Gastroesophageal sphincter (tissue), 4 donors: ENCODE measurements at regions not wholly inside any gene's neighbourhood (a gene's known extent, or its start where the extent isn't known, plus 50 kb on each side); places are given as distances from the start of the nearest gene placed in this dataset.

Experiments used
- ATAC-seq: fragments of 150-250 bp; one replicate; pipeline ENCODE4 v1.9.1; 2016; ENCODE audit warnings: mild to moderate bottlenecking, moderate library complexity
- H3K27ac ChIP-seq, 4 donors: fragments of 200-600 bp; sonication (generic) in 3 of 4; 1 replicate in 3 of 4; 2 replicates in 1 of 4; pipeline ENCODE4 v1.5.1; 2016 to 2019
- H3K27me3 ChIP-seq: fragments of 200-600 bp; sonication (generic); one replicate; pipeline ENCODE4 v1.5.1; 2019
- H3K36me3 ChIP-seq, 2 donors: fragments of 200-600 bp; sonication (generic); one replicate each; pipeline ENCODE4 v1.5.1; 2019; ENCODE audit warnings: control low read depth in 1 of 2
- H3K4me1 ChIP-seq, 3 donors: fragments of 200-600 bp; sonication (generic); 1 replicate in 2 of 3; 2 replicates in 1 of 3; pipeline ENCODE4 v1.5.1; 2016 to 2019; ENCODE audit warnings: control low read depth in 2 of 3
- H3K4me3 ChIP-seq, 2 donors: fragments of 200-600 bp; sonication (generic); one replicate each; pipeline ENCODE4 v1.5.1; 2019; ENCODE audit warnings: mild to moderate bottlenecking in 1 of 2, moderate library complexity in 1 of 2
- H3K9me3 ChIP-seq, 3 donors: fragments of 200-600 bp; sonication (generic); one replicate each; pipeline ENCODE4 v1.5.1; 2017 to 2019; ENCODE audit warnings: control low read depth in 2 of 3
- EP300 ChIP-seq: sonication (generic); formaldehyde crosslinking; IDR thresholded peaks from one replicate; pipeline ENCODE4 v1.6.1; 2017; ENCODE audit warnings: antibody characterized with exemption, mild to moderate bottlenecking
- POLR2A ChIP-seq, 2 donors: fragments of 450-650 bp; IDR thresholded peaks; one replicate each; pipeline ENCODE4 v1.6.1; 2017; ENCODE audit warnings: antibody characterized with exemption in 2 of 2, mild to moderate bottlenecking in 2 of 2, moderate library complexity in 1 of 2
- POLR2AphosphoS5 ChIP-seq: sonication (generic); formaldehyde crosslinking; IDR thresholded peaks from one replicate; pipeline ENCODE4 v1.6.1; 2017; ENCODE audit warnings: antibody characterized with exemption
- WGBS, 2 donors: methylation state at CpG; one replicate each; pipeline ENCODE4 v1.1.5; 2018; ENCODE audit warnings: low coverage in 1 of 2; 5-methylcytosine and 5-hydroxymethylcytosine counted together
- TF ChIP-seq, protein P1 (sequence below), 4 experiments: fragments of 200-600 bp in 2 of 4; fragments of 450-650 bp in 2 of 4; sonication (generic) in 1 of 4; IDR thresholded peaks; one replicate each; pipeline ENCODE4 v1.5.1; 2017 to 2019; ENCODE audit warnings: antibody characterized with exemption in 4 of 4, mild to moderate bottlenecking in 2 of 4, moderate library complexity in 2 of 4

GRCh38 chr3:191699546-191699945, 238.6 kb downstream of the PYDC2 start:
- H3K4me3 ChIP-seq: no peak overlapping the region
- no peaks in the 10 kb centered on the region for H3K4me1 ChIP-seq
- H3K27me3 ChIP-seq: no peaks in the 10 kb centered on the region
- TF ChIP-seq POLR2AphosphoS5 (no peak), EP300 (no peak), POLR2A (IDR thresholded peaks at IDR 0.05) (no peak)
- TF ChIP-seq, protein P1, sequence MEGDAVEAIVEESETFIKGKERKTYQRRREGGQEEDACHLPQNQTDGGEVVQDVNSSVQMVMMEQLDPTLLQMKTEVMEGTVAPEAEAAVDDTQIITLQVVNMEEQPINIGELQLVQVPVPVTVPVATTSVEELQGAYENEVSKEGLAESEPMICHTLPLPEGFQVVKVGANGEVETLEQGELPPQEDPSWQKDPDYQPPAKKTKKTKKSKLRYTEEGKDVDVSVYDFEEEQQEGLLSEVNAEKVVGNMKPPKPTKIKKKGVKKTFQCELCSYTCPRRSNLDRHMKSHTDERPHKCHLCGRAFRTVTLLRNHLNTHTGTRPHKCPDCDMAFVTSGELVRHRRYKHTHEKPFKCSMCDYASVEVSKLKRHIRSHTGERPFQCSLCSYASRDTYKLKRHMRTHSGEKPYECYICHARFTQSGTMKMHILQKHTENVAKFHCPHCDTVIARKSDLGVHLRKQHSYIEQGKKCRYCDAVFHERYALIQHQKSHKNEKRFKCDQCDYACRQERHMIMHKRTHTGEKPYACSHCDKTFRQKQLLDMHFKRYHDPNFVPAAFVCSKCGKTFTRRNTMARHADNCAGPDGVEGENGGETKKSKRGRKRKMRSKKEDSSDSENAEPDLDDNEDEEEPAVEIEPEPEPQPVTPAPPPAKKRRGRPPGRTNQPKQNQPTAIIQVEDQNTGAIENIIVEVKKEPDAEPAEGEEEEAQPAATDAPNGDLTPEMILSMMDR (IDR thresholded peaks at IDR 0.05): no peak
- 20% methylated on average over 1 of the region's 1 CpG; no CpG with 5 or more reads in 1 of the 2 donors for WGBS, 2 donors
- no peak overlapping the region for H3K27ac ChIP-seq
- no peak for ATAC-seq
- peaks cover 0 to 9% (median 0%) of the 10 kb centered on the region in 3 donors for H3K9me3 ChIP-seq
- no peaks in the 10 kb centered on the region for H3K36me3 ChIP-seq

- no peaks in the 10 kb centered on the region for H3K4me1 ChIP-seq
- ATAC-seq: no peak
- TF ChIP-seq POLR2AphosphoS5 (no peak), EP300 (no peak), POLR2A (IDR thresholded peaks at IDR 0.05) (no peak)
- TF ChIP-seq, protein P1 (IDR thresholded peaks at IDR 0.05): no peak
- H3K36me3 ChIP-seq: no peaks in the 10 kb centered on the region
- H3K27me3 ChIP-seq: no peaks in the 10 kb centered on the region
- H3K9me3 ChIP-seq: peaks cover 0 to 14% (median 0%) of the 10 kb centered on the region in 3 donors
- WGBS, 2 donors: 50 to 90% methylated on average over 2 of the region's 2 CpGs
- H3K4me3 ChIP-seq: no peak overlapping the region
- no peak overlapping the region for H3K27ac ChIP-seq
These were observed 241.2 kb downstream of the PYDC2 start for GRCh38 chr3:191702121-191702520.

- H3K4me3 ChIP-seq: no peak overlapping the region
- 60 to 89% methylated on average over 4 to 6 of the region's 6 CpGs for WGBS, 2 donors
- H3K9me3 ChIP-seq: peaks cover 0 to 5% (median 0%) of the 10 kb centered on the region in 3 donors
- no peaks in the 10 kb centered on the region for H3K27me3 ChIP-seq
- TF ChIP-seq EP300: no peak
- TF ChIP-seq POLR2A (IDR thresholded peaks at IDR 0.05): no peak
- TF ChIP-seq POLR2AphosphoS5: no peak
- TF ChIP-seq, protein P1 (IDR thresholded peaks at IDR 0.05): no peak
- no peaks in the 10 kb centered on the region for H3K36me3 ChIP-seq
- H3K27ac ChIP-seq: no peak overlapping the region
- ATAC-seq: no peak
- H3K4me1 ChIP-seq: no peaks in the 10 kb centered on the region
These were observed 246.9 kb downstream of the PYDC2 start for GRCh38 chr3:191707817-191708216.

DNA sequence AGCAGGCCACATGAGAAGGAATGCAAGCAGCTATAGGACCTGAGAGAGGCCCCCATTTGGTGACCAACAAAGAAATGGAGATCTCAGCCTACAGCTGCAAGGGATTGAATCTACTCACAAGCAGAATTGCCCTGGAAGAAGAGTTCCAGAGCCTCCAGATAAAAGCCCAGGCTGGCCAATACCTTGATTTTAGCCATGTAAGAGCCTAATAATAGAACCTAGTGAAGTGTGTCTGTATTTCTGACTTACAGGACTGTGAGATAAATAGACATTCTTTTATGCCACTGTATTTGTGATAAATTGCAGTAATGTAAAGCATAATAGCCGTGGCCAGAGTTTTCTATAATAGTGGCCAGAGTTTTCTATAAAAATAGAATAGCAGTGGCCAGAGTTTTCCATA, 254.6 kb downstream of the PYDC2 start:
- ATAC-seq: no peak

DNA sequence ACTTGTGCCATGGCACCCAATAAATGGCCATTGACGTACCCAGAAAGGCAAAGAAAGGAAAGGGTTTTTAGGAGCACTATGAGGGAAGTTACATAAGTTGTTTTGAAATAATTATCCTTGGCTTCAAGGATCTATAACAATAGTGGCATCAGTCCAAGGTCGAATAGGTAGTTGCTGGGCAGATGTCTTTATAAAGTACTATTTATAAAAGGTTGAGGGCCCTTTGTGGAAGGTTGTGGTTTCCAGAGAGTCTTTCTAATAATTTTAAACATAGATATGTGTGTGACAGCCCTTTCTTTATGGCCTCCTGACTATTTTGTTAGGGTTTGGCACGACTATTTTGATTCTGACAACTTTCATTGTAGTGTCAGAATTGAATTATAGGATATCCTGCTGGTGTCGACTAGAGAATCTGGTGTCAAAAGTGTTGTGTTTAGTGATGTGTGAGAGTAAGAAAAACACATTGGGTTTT, 260.5 kb downstream of the PYDC2 start:
- WGBS, 2 donors: 34 to 36% methylated on average over 4 of the region's 4 CpGs
- Histone ChIP-seq H3K4me3 (no peak overlapping the region), H3K36me3 (no peaks in the 10 kb centered on the region), H3K9me3 (no peaks in the 10 kb centered on the region), H3K27ac (no peak overlapping the region), H3K4me1 (no peaks in the 10 kb centered on the region), H3K27me3 (no peaks in the 10 kb centered on the region)
- no peak for ATAC-seq
- no peak for TF ChIP-seq POLR2A (IDR thresholded peaks at IDR 0.05)
- no peak for TF ChIP-seq POLR2AphosphoS5
- TF ChIP-seq, protein P1 (IDR thresholded peaks at IDR 0.05): no peak
- TF ChIP-seq EP300: no peak

More for the DNA sequence above, 254.6 kb downstream of the PYDC2 start:
- Histone ChIP-seq H3K27me3 (no peaks in the 10 kb centered on the region), H3K36me3 (no peaks in the 10 kb centered on the region), H3K4me3 (no peak overlapping the region), H3K9me3 (no peaks in the 10 kb centered on the region), H3K4me1 (no peaks in the 10 kb centered on the region), H3K27ac (no peak overlapping the region)
- 22 to 36% methylated on average over 1 of the region's 1 CpG for WGBS, 2 donors
- no peak for TF ChIP-seq POLR2A (IDR thresholded peaks at IDR 0.05)
- no peak for TF ChIP-seq EP300
- TF ChIP-seq, protein P1 (IDR thresholded peaks at IDR 0.05): no peak
- no peak for TF ChIP-seq POLR2AphosphoS5
